ENCODE measurements at regions not wholly inside any gene's neighbourhood (a gene's known extent, or its start where the extent isn't known, plus 50 kb on each side); places are given as distances from the start of the nearest gene placed in this dataset.

- Histone ChIP-seq H3K4me3 (no peak overlapping the region), H3K36me3 (no peaks in the 10 kb centered on the region), H3K4me1 (no peaks in the 10 kb centered on the region), H3K9me3 (peaks cover 0 to 5% (median 0%) of the 10 kb centered on the region in 12 donors), H3K27me3 (no peaks in the 10 kb centered on the region), H3K27ac (no peak overlapping the region)
- intact Hi-C loops (cut with DNase I) = no loop called here
- WGBS, 4 donors = 86 to 95% (median 87%) methylated on average over 2 of the region's 2 CpGs
- TF ChIP-seq CTCF (IDR thresholded peaks at IDR 0.05) = no peak
- TF ChIP-seq POLR2A (IDR thresholded peaks at IDR 0.05) = no peak
- ATAC-seq (no peak), DNase-seq (no peak)
These were observed 486.4 kb upstream of the ISX start for GRCh38 chr22:34579519-34579918.

GRCh38 chr22:34587357-34588356 lies 478.3 kb upstream of the ISX start:
- no peaks in the 10 kb centered on the region for H3K27me3 ChIP-seq
- no peaks in the 10 kb centered on the region for H3K36me3 ChIP-seq
- 14 to 19% (median 16%) methylated on average over 10 of the region's 10 CpGs for WGBS, 4 donors
- ATAC-seq = no peak
- intact Hi-C loops (cut with DNase I) = no loop called here
- no peak overlapping the region for H3K4me3 ChIP-seq
- no peak for TF ChIP-seq CTCF (IDR thresholded peaks at IDR 0.05)
- TF ChIP-seq POLR2A (IDR thresholded peaks at IDR 0.05) = no peak
- no peak for DNase-seq
- H3K9me3 ChIP-seq = peaks cover 0 to 1% (median 0%) of the 10 kb centered on the region in 12 donors
- H3K27ac ChIP-seq = no peak overlapping the region
- peaks cover 0 to 3% (median 0%) of the 10 kb centered on the region in 12 donors for H3K4me1 ChIP-seq

- Histone ChIP-seq H3K9me3 (peaks cover 0 to 4% (median 0%) of the 10 kb centered on the region in 12 donors), H3K27me3 (no peaks in the 10 kb centered on the region), H3K36me3 (no peaks in the 10 kb centered on the region), H3K27ac (no peak overlapping the region), H3K4me1 (peaks cover 0 to 3% (median 0%) of the 10 kb centered on the region in 12 donors), H3K4me3 (no peak overlapping the region)
- TF ChIP-seq POLR2A (IDR thresholded peaks at IDR 0.05) (no peak), CTCF (IDR thresholded peaks at IDR 0.05) (no peak)
- intact Hi-C loops (cut with DNase I) = no loop called here
- no peak for DNase-seq
- WGBS, 4 donors = 75 to 78% (median 75%) methylated on average over 24 to 26 of the region's 26 CpGs
- ATAC-seq = no peak
These were observed 476.9 kb upstream of the ISX start for GRCh38 chr22:34588871-34589545.

GRCh38 chr22:34592123-34592740 lies 473.7 kb upstream of the ISX start:
- DNase-seq (no peak), ATAC-seq (no peak)
- WGBS, 4 donors = 57 to 70% (median 59%) methylated on average over 3 of the region's 3 CpGs
- intact Hi-C loops (cut with DNase I) = no loop called here
- H3K27me3 ChIP-seq = peaks cover 0 to 4% (median 0%) of the 10 kb centered on the region in 9 donors
- no peak overlapping the region for H3K4me3 ChIP-seq
- no peaks in the 10 kb centered on the region for H3K36me3 ChIP-seq
- H3K4me1 ChIP-seq = peaks cover 0 to 2% (median 0%) of the 10 kb centered on the region in 12 donors
- H3K27ac ChIP-seq = no peak overlapping the region
- peaks cover 0 to 8% (median 0%) of the 10 kb centered on the region in 12 donors for H3K9me3 ChIP-seq
- TF ChIP-seq POLR2A (IDR thresholded peaks at IDR 0.05) = no peak
- TF ChIP-seq CTCF (IDR thresholded peaks at IDR 0.05) = no peak

Data from heart left ventricle (tissue), 16 donors.